Loucy (cell line): ENCODE measurements at regions not wholly inside any gene's neighbourhood (a gene's known extent, or its start where the extent isn't known, plus 50 kb on each side); places are given as distances from the start of the nearest gene placed in this dataset.

ENCODE experiments used
- H2AFZ ChIP-seq: fragments of 200-600 bp; sonication (generic); 2 replicates; pipeline ENCODE4 v1.6.0; 2016; ENCODE audit warnings: antibody characterized with exemption, mild to moderate bottlenecking, low read length, moderate library complexity
- H3F3A ChIP-seq: fragments of 200-600 bp; 2 replicates; pipeline ENCODE4 v1.6.0; 2016; ENCODE audit warnings: antibody characterized with exemption, low read depth, mild to moderate bottlenecking
- H3K27me3 ChIP-seq: fragments of 200-600 bp; sonication (generic); 2 replicates; pipeline ENCODE4 v1.6.1; 2014; ENCODE audit warnings: low read length, mild to moderate bottlenecking; ENCODE audit not compliant: insufficient read depth, poor library complexity, severe bottlenecking
- H3K36me3 ChIP-seq: fragments of 200-600 bp; sonication (generic); 2 replicates; pipeline ENCODE4 v1.6.1; 2016; ENCODE audit warnings: low read length; ENCODE audit not compliant: insufficient read depth
- H3K4me1 ChIP-seq: fragments of 200-600 bp; sonication (generic); 2 replicates; pipeline ENCODE4 v1.5.1; 2014; ENCODE audit warnings: low read length, mild to moderate bottlenecking; ENCODE audit not compliant: insufficient read depth, poor library complexity, severe bottlenecking
- H3K4me2 ChIP-seq: fragments of 200-600 bp; sonication (generic); 2 replicates; pipeline ENCODE4 v1.6.0; 2014; ENCODE audit warnings: antibody characterized with exemption, low read length, low read depth, mild to moderate bottlenecking; ENCODE audit not compliant: poor library complexity, severe bottlenecking
- H3K4me3 ChIP-seq: fragments of 200-600 bp; sonication (generic); 2 replicates; pipeline ENCODE4 v1.5.1; 2014; ENCODE audit warnings: low read length, mild to moderate bottlenecking, mixed read lengths; ENCODE audit not compliant: poor library complexity, severe bottlenecking
- H3K79me2 ChIP-seq: fragments of 200-600 bp; sonication (generic); 2 replicates; pipeline ENCODE4 v1.6.1; 2014; ENCODE audit warnings: low read length; ENCODE audit not compliant: insufficient read depth
- H3K9ac ChIP-seq: fragments of 200-600 bp; sonication (generic); 2 replicates; pipeline ENCODE4 v1.6.0; 2014; ENCODE audit warnings: mild to moderate bottlenecking, low read depth, low read length, moderate library complexity; ENCODE audit not compliant: poor library complexity, severe bottlenecking
- H3K9me2 ChIP-seq: fragments of 200-600 bp; sonication (generic); replicated peaks from 2 replicates; pipeline ENCODE4 v1.6.1; 2016; ENCODE audit warnings: low read depth, low read length, mixed read lengths
- H3K9me3 ChIP-seq: fragments of 200-600 bp; sonication (generic); 2 replicates; pipeline ENCODE4 v1.6.1; 2014; ENCODE audit warnings: mild to moderate bottlenecking, antibody characterized with exemption, low read length, low read depth; ENCODE audit not compliant: insufficient read depth
- H4K20me1 ChIP-seq: fragments of 200-600 bp; sonication (generic); 2 replicates; pipeline ENCODE4 v1.6.0; 2014; ENCODE audit warnings: antibody characterized with exemption, low read length, mild to moderate bottlenecking; ENCODE audit not compliant: insufficient read depth, poor library complexity, severe bottlenecking
- EZH2phosphoT487 ChIP-seq: fragments of 200-600 bp; IDR thresholded peaks from 2 replicates; pipeline ENCODE4 v1.6.1; 2018; ENCODE audit warnings: antibody characterized with exemption, mild to moderate bottlenecking, moderate library complexity, borderline replicate concordance
- TF ChIP-seq, protein P1 (sequence below): fragments of 200-600 bp; sonication (generic); conservative IDR thresholded peaks from 2 replicates; pipeline ENCODE4 v1.5.1; 2014; ENCODE audit warnings: mild to moderate bottlenecking, antibody characterized with exemption, low read length

DNA sequence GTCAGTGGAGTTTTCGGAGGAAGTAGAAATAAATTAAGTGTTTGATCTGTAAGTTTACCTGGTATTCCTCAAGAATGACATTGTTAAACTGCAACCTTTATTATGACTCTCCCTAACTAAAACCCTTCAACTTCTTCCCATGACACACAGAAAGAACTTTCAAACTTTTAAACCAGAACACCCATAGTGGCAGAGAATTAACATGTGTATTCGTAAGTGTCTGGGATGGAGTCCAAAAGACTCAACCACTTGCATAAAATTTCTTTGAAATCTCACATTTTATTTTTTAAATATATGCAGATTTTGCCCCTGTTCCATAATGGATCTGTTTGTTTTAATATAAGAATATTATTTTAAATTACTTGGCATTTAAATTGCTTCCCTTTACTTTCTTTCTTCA is 54.6 kb upstream of the PLXNA4 start:
- Histone ChIP-seq H3K36me3 (no peaks in the 10 kb centered on the region), H3K4me1 (no peaks in the 10 kb centered on the region), H3K79me2 (no peaks in the 10 kb centered on the region), H3K4me2 (no peak overlapping the region), H3K9me2 (no peaks in the 10 kb centered on the region), H3K27me3 (no peaks in the 10 kb centered on the region), H2AFZ (no peak overlapping the region), H3K4me3 (no peak overlapping the region), H3K9ac (no peak overlapping the region), H3K9me3 (no peaks in the 10 kb centered on the region; the same call in 1 of the 2 replicates), H3F3A (no peaks in the 10 kb centered on the region), H4K20me1 (no peaks in the 10 kb centered on the region)
- TF ChIP-seq EZH2phosphoT487 = no peak
- TF ChIP-seq, protein P1, sequence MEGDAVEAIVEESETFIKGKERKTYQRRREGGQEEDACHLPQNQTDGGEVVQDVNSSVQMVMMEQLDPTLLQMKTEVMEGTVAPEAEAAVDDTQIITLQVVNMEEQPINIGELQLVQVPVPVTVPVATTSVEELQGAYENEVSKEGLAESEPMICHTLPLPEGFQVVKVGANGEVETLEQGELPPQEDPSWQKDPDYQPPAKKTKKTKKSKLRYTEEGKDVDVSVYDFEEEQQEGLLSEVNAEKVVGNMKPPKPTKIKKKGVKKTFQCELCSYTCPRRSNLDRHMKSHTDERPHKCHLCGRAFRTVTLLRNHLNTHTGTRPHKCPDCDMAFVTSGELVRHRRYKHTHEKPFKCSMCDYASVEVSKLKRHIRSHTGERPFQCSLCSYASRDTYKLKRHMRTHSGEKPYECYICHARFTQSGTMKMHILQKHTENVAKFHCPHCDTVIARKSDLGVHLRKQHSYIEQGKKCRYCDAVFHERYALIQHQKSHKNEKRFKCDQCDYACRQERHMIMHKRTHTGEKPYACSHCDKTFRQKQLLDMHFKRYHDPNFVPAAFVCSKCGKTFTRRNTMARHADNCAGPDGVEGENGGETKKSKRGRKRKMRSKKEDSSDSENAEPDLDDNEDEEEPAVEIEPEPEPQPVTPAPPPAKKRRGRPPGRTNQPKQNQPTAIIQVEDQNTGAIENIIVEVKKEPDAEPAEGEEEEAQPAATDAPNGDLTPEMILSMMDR = no peak
